PC-3 (cell line): ENCODE measurements at regions not wholly inside any gene's neighbourhood (a gene's known extent, or its start where the extent isn't known, plus 50 kb on each side); places are given as distances from the start of the nearest gene placed in this dataset.

Experiments
- EZH2 ChIP-seq: fragments of 300-600 bp; sonication (generic); IDR thresholded peaks from one replicate; pipeline ENCODE4 v1.6.1; 2017; ENCODE audit warnings: antibody characterized with exemption, mild to moderate bottlenecking, low read length; ENCODE audit not compliant: unreplicated experiment
- EZH2phosphoT487 ChIP-seq: fragments of 300-600 bp; sonication (generic); IDR thresholded peaks from 2 replicates; pipeline ENCODE4 v1.6.1; 2018; ENCODE audit warnings: mild to moderate bottlenecking, antibody characterized with exemption, low read length, borderline replicate concordance
- TF ChIP-seq, protein P1 (sequence below): fragments of 300-600 bp; sonication (generic); conservative IDR thresholded peaks from 2 replicates; pipeline ENCODE4 v1.5.1; 2017; ENCODE audit warnings: antibody characterized with exemption, low read depth, mild to moderate bottlenecking, low read length

DNA sequence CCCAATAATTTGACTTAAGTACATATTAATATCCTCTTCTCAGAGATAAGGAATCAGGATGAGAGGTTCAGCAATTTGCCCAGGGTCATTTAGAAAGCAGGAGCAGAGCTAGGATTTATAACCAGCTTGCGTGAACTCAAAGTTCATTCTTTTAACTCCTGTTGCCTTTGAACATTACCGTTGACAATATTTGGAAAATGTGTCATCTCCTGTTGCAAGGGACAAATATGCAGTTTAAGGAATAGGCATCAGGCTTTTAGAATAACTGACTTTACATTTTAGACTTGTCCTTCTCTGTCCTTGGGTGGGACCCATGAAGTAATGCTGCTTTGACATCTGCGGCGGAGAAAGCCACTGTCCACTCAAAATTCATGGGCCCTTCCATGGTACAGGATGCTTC is 252.2 kb upstream of the RGMA start:
- TF ChIP-seq, protein P1, sequence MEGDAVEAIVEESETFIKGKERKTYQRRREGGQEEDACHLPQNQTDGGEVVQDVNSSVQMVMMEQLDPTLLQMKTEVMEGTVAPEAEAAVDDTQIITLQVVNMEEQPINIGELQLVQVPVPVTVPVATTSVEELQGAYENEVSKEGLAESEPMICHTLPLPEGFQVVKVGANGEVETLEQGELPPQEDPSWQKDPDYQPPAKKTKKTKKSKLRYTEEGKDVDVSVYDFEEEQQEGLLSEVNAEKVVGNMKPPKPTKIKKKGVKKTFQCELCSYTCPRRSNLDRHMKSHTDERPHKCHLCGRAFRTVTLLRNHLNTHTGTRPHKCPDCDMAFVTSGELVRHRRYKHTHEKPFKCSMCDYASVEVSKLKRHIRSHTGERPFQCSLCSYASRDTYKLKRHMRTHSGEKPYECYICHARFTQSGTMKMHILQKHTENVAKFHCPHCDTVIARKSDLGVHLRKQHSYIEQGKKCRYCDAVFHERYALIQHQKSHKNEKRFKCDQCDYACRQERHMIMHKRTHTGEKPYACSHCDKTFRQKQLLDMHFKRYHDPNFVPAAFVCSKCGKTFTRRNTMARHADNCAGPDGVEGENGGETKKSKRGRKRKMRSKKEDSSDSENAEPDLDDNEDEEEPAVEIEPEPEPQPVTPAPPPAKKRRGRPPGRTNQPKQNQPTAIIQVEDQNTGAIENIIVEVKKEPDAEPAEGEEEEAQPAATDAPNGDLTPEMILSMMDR, result no peak
- no peak for TF ChIP-seq EZH2
- no peak for TF ChIP-seq EZH2phosphoT487
